ENCODE measurements at regions not wholly inside any gene's neighbourhood (a gene's known extent, or its start where the extent isn't known, plus 50 kb on each side); places are given as distances from the start of the nearest gene placed in this dataset.

DNA sequence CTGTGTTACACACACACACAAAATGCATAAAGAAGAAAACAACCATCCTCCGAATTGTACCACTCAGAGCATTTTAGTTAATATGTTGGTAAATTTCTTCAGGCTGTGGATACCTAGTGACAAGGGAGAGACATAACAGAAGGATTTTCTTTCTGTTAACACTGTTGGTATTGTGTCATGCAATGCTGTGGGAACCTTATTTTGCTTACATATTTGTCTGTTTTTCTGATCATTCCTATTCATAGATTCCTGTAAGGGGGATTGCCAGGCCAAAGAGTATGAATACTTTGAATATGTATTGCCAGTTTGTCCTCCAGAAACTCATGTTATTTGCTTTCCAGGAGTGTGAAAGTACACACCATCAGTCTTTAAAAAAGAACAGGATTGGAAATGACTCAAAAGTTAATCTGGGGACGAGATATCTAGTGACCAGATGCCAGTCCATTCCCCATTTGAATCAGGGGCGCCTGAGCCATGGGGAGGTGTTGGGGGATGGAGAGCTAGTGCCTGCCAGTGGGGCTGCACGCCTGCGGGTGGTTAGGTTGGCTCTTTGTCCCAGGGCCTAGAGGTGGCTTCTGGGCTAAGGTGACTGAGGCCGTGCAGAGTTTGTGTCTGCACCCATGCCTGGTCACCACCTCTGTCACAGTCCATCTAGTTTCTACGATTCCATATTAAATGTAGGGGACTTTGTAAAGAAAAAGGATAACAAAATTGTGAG, 142.0 kb downstream of the PTPN20 start:
- no peak for DNase-seq (ENCODE audit: low read depth)

GRCh38 chr10:47054974-47055373, 143.7 kb downstream of the PTPN20 start:
- DNase-seq (ENCODE audit: low read depth) = no peak

DNA sequence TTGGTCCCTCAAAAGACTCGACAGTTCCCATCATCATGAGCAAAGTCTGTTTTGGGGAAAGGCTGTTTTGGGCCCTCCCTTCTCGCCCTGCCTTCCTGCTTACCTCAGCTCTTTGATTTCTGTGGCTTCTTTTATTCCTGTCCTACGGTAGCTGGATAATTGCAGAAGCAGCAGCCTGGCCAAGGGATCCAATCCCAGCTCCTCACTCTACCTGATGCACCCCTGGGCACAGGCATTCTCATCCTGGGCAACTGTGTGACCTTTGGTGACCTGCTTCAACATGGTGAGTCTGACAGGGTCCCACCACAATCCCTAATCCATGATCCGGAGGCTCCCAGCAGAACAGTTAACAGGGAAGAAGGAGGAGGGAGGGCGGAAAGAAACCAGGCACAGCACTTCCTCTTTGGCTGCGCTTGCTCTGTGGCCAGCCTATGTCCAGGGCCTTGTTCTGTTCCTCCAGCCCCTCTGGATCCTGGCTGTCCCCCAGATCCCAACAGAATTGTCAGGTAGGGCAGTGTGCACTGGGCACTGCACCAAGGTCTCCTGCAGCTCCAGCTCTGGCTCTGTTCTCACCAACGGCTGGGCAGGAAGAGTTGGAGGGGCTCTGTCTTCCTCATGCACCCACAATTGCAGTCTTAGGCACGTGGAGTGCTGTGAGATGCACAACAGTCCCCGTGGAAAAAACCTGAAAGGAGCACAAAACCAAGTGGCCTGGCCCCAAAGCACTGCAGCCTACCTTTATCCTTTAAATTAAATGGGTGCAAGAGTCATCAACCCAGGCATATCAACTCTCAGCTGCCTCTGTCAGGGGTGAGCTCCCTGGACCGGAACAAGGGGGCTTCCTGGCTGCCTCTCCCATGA, 144.4 kb downstream of the PTPN20 start:
- no peak for DNase-seq (ENCODE audit: low read depth)

DNA sequence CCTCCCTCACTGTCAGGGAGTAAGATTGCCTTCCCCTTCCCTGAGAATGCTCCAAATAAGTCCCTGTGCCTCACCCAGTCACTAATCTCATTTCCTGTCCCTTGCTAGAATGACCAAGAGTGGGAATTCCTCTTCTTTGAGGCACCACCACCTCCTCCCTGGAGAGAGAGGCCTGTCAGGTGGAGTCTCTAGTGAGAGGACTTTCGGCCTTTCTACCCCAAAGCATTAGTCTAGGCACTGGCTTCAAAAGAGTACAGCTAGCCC, 145.0 kb downstream of the PTPN20 start:
- no peak for DNase-seq (ENCODE audit: low read depth)

- DNase-seq (ENCODE audit: low read depth) = no peak
These were observed 146.2 kb downstream of the PTPN20 start for GRCh38 chr10:47057471-47057870.

- DNase-seq (ENCODE audit: low read depth) = no peak
These were observed 146.9 kb downstream of the PTPN20 start for GRCh38 chr10:47058032-47058702.

DNA sequence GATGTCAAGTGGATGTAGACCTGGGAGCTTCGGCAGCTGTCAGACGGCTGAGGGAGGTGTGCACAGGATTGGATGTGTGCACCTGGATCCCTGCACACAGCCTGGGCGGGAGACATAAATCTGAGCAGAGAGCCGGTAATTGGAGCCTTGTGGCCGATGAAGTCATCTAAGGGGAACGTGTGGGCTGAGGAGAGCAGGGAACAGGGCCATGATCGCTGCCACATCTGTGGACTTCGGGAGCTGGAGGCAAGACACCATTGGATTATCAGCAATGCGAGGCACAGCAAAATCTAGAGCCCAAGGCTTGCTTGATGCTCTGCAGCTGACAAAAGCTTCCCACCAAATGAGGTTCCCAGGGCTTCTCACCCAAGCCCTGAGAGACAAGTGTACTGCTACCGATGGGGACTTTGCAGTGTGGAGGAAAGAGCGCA, 147.7 kb downstream of the PTPN20 start:
- DNase-seq (ENCODE audit: low read depth) = no peak

- DNase-seq (ENCODE audit: low read depth) = no peak
These were observed 148.5 kb downstream of the PTPN20 start for GRCh38 chr10:47059606-47060311.

DNA sequence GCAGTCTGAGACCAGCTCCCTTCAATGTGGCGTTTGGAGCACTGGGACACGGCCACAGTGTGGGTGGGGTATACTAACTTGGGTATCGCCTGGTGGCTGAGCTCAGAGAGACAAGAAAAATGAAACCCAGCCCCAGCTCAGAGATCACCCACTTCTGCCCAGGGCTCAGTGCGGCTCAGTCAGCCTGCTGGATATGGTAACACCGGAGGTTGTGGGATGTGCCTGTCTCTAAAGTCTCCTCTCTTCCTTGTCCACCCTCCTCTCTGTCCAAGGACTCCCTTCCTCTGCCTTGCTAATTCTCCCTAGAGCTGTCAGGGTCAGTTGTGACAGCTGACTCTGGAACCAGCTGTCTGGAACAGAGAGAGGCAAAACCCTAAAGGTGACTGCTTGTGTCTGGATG, 149.1 kb downstream of the PTPN20 start:
- no peak for DNase-seq (ENCODE audit: low read depth)

GRCh38 chr10:47060993-47061500, 149.8 kb downstream of the PTPN20 start:
- no peak for DNase-seq (ENCODE audit: low read depth)

- DNase-seq (ENCODE audit: low read depth) = no peak
These were observed 150.5 kb downstream of the PTPN20 start for GRCh38 chr10:47061776-47062175.

DNA sequence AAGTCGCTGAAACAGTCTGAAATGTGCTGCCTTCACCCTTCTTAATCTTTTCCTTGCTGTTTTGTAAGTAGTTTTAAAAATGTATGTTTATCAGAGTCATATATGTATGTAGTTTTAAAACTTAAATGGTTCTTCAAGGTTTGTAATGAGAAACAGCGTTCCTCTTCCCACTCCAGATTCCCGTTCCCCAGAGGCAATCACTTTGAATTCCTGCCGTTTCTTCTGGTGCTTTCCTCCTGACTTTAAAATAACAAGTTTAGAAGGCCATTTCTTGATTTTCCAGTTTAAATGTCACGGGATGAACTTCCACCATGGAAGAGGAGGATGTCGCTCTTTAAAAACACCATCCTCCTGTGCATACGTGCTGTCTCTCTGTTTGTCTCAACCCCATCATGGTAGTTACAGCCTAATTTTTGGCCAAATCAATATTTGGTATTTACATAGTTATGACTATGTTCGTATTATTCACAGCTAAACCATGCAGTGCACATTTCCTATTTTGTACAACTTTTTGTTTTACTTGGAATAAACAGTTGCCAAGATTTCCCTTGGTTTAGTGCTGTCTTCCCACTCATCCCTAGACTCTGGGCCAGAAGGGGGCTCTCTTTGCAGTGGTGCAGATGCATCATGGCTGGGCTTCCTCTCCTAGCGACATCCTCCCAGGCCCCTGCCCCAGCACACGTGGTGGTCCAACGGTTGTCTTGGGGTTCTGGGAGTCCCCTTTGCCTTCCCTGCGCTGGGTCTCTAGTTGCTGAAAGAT, 151.4 kb downstream of the PTPN20 start:
- peak; percentile 9 for DNase-seq (ENCODE audit: low read depth)

GRCh38 chr10:47063858-47064257, 152.6 kb downstream of the PTPN20 start:
- DNase-seq (ENCODE audit: low read depth) = no peak

- no peak for DNase-seq (ENCODE audit: low read depth)
These were observed 154.7 kb downstream of the PTPN20 start for GRCh38 chr10:47065903-47066302.

GRCh38 chr10:47067949-47068940, 157.0 kb downstream of the PTPN20 start:
- DNase-seq (ENCODE audit: low read depth) = no peak

- DNase-seq (ENCODE audit: low read depth) = no peak
These were observed 159.3 kb downstream of the PTPN20 start for GRCh38 chr10:47070541-47070940.

GRCh38 chr10:47071891-47072290, 160.7 kb downstream of the PTPN20 start:
- DNase-seq (ENCODE audit: low read depth) = no peak

- no peak for DNase-seq (ENCODE audit: low read depth)
These were observed 162.7 kb downstream of the PTPN20 start for GRCh38 chr10:47073967-47074366.

DNA sequence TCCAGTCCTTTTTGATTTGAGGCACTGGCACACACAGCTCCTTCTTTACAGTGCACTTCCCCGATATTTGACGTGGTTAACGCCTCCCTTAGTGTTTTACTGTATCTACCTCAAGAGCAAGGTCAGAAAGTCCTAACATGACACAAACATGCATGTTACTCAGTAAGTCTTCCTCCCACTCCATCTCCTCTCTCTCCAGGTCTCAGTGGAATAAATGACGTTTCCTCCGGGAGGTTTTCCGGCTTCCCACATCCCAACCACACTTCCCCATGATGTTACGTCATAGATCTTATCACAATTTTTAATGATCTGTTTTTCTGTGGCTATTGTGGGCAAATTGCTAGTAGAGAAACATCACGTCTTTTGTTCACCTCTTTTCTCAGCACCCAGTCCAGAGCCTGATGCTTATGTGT, 165.7 kb downstream of the PTPN20 start:
- DNase-seq (ENCODE audit: low read depth) = no peak

GRCh38 chr10:47077386-47077785, 166.2 kb downstream of the PTPN20 start:
- DNase-seq (ENCODE audit: low read depth) = no peak
